ENCODE measurements at regions not wholly inside any gene's neighbourhood (a gene's known extent, or its start where the extent isn't known, plus 50 kb on each side); places are given as distances from the start of the nearest gene placed in this dataset.

DNA sequence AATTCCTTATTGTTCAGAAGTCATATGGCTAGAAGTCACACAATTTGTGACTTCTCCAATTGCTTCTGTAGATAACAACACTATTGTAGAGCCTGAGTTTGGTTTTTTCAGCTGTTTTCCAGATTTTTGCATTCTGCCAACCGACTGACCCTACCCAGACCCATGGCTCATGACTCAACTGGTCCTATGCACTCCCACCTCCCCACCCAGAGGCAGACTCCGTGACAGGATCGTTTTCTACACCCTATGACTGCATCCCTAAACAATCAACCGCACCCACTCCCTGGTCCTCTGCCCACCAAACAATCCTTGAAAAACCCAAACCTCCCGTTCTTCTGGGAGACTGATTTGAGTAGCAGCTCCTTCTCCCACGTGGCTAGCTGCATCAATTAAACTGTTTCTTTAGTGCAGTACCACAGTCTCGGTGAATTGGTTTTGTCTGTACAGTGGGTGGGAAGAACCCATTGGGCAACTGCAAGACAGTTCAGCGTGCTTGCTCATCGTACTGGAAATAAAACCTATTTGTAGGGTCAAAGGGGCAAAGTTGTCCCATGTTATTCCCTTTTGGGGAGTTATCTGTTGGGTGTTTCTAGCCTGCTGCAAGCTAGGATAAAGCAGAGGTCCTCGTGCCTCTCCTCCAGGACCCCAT is 150.3 kb upstream of the FAM20C start:
- Histone ChIP-seq H3K4me3 (ENCODE audit: low read depth, low read length) (no peak overlapping the region), H3K27me3 (ENCODE audit: control insufficient read depth, insufficient read depth, low read length) (no peaks in the 10 kb centered on the region), H3K36me3 (ENCODE audit: control insufficient read depth, insufficient read depth, low read length) (no peaks in the 10 kb centered on the region)
- no peak for DNase-seq (ENCODE audit: low read depth)
- TF ChIP-seq, protein P1, sequence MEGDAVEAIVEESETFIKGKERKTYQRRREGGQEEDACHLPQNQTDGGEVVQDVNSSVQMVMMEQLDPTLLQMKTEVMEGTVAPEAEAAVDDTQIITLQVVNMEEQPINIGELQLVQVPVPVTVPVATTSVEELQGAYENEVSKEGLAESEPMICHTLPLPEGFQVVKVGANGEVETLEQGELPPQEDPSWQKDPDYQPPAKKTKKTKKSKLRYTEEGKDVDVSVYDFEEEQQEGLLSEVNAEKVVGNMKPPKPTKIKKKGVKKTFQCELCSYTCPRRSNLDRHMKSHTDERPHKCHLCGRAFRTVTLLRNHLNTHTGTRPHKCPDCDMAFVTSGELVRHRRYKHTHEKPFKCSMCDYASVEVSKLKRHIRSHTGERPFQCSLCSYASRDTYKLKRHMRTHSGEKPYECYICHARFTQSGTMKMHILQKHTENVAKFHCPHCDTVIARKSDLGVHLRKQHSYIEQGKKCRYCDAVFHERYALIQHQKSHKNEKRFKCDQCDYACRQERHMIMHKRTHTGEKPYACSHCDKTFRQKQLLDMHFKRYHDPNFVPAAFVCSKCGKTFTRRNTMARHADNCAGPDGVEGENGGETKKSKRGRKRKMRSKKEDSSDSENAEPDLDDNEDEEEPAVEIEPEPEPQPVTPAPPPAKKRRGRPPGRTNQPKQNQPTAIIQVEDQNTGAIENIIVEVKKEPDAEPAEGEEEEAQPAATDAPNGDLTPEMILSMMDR (IDR thresholded peaks at IDR 0.05; ENCODE audit: insufficient read depth, low read length, poor library complexity, severe bottlenecking): no peak

DNA sequence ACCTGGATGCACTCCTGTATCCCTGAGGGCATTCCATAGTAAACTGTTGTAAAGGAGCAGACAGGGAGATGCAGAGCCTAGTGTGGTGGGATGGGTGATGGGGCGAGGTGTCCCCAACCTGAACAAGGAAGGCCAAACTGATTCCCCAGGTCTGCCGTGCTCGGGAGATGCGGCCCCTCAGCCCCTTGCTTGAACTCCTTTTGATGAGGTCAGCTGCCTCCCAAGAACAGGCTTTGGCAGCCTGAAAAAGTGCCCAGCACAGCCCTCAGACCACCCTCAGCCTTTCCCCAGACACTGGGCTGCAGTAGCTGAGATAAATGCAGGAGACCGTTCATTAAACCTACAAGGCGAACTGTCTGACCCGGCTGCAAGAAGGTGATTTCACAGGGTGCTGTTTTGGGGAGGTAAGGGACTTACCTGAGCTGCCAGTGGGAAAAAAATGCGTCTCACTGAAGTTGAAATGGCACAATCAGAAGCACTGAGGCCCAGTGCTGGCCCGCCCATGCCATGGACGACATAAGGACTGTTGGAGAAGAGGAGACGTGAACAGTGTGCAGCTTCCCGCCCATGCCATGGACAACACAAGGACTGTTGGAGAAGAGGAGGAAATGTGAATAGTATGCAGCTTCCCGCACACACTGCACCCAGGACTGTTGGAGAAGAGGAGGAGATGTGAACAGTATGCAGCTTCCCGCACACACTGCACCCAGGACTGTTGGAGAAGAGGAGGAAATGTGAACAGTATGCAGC is 148.4 kb upstream of the FAM20C start:
- Histone ChIP-seq H3K36me3 (ENCODE audit: control insufficient read depth, insufficient read depth, low read length) (no peaks in the 10 kb centered on the region), H3K27me3 (ENCODE audit: control insufficient read depth, insufficient read depth, low read length) (no peaks in the 10 kb centered on the region), H3K4me3 (ENCODE audit: low read depth, low read length) (no peak overlapping the region)
- TF ChIP-seq, protein P1 (IDR thresholded peaks at IDR 0.05; ENCODE audit: insufficient read depth, low read length, poor library complexity, severe bottlenecking): no peak
- no peak for DNase-seq (ENCODE audit: low read depth)

DNA sequence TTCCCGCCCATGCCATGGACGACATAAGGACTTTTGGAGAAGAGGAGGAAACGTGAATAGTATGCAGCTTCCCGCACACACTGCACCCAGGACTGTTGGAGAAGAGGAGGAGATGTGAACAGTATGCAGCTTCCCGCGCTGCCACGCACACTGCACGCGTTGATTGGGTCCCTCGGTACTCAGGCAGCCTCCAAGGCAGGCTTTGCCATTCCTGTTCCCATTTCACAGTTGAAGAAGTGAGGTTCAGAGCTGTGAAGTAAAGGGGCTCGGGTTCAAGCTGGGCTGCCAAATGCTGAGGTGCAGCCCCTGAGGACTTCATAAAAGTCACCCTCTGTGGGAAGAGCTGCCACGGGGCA is 147.9 kb upstream of the FAM20C start:
- Histone ChIP-seq H3K4me3 (ENCODE audit: low read depth, low read length) (no peak overlapping the region), H3K27me3 (ENCODE audit: control insufficient read depth, insufficient read depth, low read length) (no peaks in the 10 kb centered on the region), H3K36me3 (ENCODE audit: control insufficient read depth, insufficient read depth, low read length) (no peaks in the 10 kb centered on the region)
- DNase-seq (ENCODE audit: low read depth): no peak
- TF ChIP-seq, protein P1 (IDR thresholded peaks at IDR 0.05; ENCODE audit: insufficient read depth, low read length, poor library complexity, severe bottlenecking): no peak

DNA sequence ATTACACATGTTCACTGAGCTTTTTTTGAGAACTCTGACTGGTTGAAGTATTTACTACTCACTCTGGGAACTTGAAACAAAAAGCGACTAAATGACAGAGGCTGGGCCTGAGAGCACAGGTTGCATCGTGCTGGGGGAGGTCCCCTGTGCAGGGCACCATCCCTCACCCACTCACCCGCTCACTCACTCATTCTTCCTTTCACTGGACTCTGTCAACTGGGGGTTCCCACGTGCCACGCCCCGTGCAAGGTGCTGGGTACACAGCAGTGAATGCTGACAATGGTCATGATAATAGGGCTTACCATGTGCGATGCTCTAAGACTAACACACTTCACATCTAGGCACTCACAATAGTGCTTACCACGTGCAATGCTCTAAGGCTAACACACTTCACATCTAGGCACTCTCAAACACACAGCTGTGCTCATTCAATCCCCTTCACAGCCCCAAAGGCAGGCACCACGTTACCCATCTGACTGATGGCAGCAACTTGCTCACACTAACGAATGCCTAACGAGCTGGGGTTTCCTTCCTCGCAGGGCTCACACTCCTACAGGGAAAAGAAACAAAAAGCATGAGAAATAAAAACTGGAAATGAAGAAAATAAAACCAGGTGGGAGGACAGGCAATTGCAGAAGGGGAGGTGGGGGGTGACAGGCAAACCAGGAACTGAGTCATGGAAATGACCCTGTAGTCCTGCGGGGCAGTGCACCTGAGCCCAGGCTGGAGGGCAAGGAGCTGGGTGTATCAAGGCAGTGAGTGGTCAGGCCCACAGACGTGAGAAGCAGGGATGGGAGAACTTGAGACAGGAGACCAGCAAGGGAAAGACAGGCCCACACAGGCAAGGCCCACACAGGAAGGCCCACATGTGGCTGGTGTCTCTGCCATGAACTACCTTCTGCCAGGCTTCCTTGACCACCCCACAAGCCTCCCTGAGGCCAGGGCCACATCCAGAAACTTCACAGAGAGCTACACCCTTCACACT is 147.0 kb upstream of the FAM20C start:
- H3K4me3 ChIP-seq (ENCODE audit: low read depth, low read length): no peak overlapping the region
- H3K36me3 ChIP-seq (ENCODE audit: control insufficient read depth, insufficient read depth, low read length): no peaks in the 10 kb centered on the region
- DNase-seq (ENCODE audit: low read depth): no peak
- no peaks in the 10 kb centered on the region for H3K27me3 ChIP-seq (ENCODE audit: control insufficient read depth, insufficient read depth, low read length)
- TF ChIP-seq, protein P1 (IDR thresholded peaks at IDR 0.05; ENCODE audit: insufficient read depth, low read length, poor library complexity, severe bottlenecking): no peak

DNA sequence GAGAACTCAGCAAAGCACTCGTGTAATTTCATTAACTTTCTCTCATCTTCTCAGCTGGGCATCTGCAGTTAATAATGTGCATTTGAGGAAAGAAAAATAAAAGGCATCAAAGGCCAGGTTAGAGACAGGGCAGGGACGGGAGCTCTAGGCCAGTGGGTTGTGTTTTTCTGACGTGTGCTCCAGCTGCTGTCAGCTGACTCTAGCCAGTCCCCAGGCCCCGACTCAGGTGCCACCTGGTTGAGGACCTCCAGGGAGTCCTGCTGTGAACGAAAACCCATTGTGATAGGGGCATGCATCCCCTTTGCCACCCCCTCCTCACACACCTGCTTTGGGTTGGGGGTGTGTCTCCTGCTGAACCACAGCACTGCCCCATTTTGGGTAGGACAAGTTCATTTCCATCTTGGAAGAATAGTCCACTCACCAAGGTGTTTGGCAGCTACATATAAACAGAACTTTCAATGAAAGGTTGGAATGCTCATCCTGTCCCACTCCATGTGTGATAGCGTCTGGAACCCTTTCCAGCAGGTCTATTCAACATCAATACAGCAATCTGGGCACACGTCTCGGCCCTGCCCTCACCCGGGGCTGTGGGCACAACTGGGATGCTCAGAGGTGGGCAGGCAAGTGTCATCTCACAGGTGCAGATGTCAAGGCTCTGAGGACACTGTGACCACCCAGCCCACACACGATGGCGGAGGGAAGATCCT is 146.1 kb upstream of the FAM20C start:
- Histone ChIP-seq H3K27me3 (ENCODE audit: control insufficient read depth, insufficient read depth, low read length) (no peaks in the 10 kb centered on the region), H3K4me3 (ENCODE audit: low read depth, low read length) (no peak overlapping the region), H3K36me3 (ENCODE audit: control insufficient read depth, insufficient read depth, low read length) (no peaks in the 10 kb centered on the region)
- no peak for DNase-seq (ENCODE audit: low read depth)
- TF ChIP-seq, protein P1 (IDR thresholded peaks at IDR 0.05; ENCODE audit: insufficient read depth, low read length, poor library complexity, severe bottlenecking): no peak

Data from kidney epithelial cell (primary cell).